GM21529 (cell line): ENCODE measurements at regions not wholly inside any gene's neighbourhood (a gene's known extent, or its start where the extent isn't known, plus 50 kb on each side); places are given as distances from the start of the nearest gene placed in this dataset.

ENCODE experiments used
- ATAC-seq: cut with Tn5 transposase; IDR thresholded peaks from one replicate; pipeline ENCODE4 v1.9.1; 2021; ENCODE audit not compliant: unreplicated experiment

GRCh38 chr6:40802481-40802880 lies 215.3 kb upstream of the LRFN2 start:
- ATAC-seq: no peak

GRCh38 chr6:40799296-40800140 lies 212.4 kb upstream of the LRFN2 start:
- ATAC-seq: no peak

GRCh38 chr6:40798069-40798770 lies 211.1 kb upstream of the LRFN2 start:
- ATAC-seq: no peak

- ATAC-seq: no peak
Measured at GRCh38 chr6:40796260-40797221, 209.4 kb upstream of the LRFN2 start.

- ATAC-seq: no peak
Measured at GRCh38 chr6:40794586-40794985, 207.4 kb upstream of the LRFN2 start.

- no peak for ATAC-seq
Measured at GRCh38 chr6:40792183-40792582, 205.0 kb upstream of the LRFN2 start.

- ATAC-seq: no peak
Measured at GRCh38 chr6:40791004-40791403, 203.8 kb upstream of the LRFN2 start.

GRCh38 chr6:40788661-40789655 lies 201.8 kb upstream of the LRFN2 start:
- no peak for ATAC-seq

GRCh38 chr6:40782355-40782754 lies 195.2 kb upstream of the LRFN2 start:
- ATAC-seq: no peak

GRCh38 chr6:40780637-40781036 lies 193.5 kb upstream of the LRFN2 start:
- ATAC-seq: no peak

GRCh38 chr6:40779409-40779808 lies 192.2 kb upstream of the LRFN2 start:
- no peak for ATAC-seq

- no peak for ATAC-seq
Measured at GRCh38 chr6:40778918-40779317, 191.8 kb upstream of the LRFN2 start.

GRCh38 chr6:40778196-40778595 lies 191.0 kb upstream of the LRFN2 start:
- no peak for ATAC-seq

- ATAC-seq: no peak
Measured at GRCh38 chr6:40774932-40775331, 187.8 kb upstream of the LRFN2 start.

GRCh38 chr6:40770794-40771193 lies 183.6 kb upstream of the LRFN2 start:
- ATAC-seq: no peak

GRCh38 chr6:40764726-40765125 lies 177.6 kb upstream of the LRFN2 start:
- no peak for ATAC-seq

GRCh38 chr6:40762981-40763380 lies 175.8 kb upstream of the LRFN2 start:
- no peak for ATAC-seq

GRCh38 chr6:40760887-40761286 lies 173.7 kb upstream of the LRFN2 start:
- ATAC-seq: no peak

- no peak for ATAC-seq
Measured at GRCh38 chr6:40759838-40760237, 172.7 kb upstream of the LRFN2 start.

- no peak for ATAC-seq
Measured at GRCh38 chr6:40759264-40759663, 172.1 kb upstream of the LRFN2 start.
